ENCODE measurements at regions not wholly inside any gene's neighbourhood (a gene's known extent, or its start where the extent isn't known, plus 50 kb on each side); places are given as distances from the start of the nearest gene placed in this dataset.

- ATAC-seq: no peak
- no peak overlapping the region for H3K4me3 Mint-ChIP-seq
- DNase-seq (ENCODE audit: low spot score in 2 of 2): no peak
- H3K27ac Mint-ChIP-seq: no peak overlapping the region
- H3K36me3 Mint-ChIP-seq: no peaks in the 10 kb centered on the region
- H3K4me1 Mint-ChIP-seq: peaks cover 8% of the 10 kb centered on the region
- no peaks in the 10 kb centered on the region for H3K9me3 Mint-ChIP-seq
Measured at GRCh38 chr15:87760547-87761314, 495.8 kb downstream of the NTRK3 start.

DNA sequence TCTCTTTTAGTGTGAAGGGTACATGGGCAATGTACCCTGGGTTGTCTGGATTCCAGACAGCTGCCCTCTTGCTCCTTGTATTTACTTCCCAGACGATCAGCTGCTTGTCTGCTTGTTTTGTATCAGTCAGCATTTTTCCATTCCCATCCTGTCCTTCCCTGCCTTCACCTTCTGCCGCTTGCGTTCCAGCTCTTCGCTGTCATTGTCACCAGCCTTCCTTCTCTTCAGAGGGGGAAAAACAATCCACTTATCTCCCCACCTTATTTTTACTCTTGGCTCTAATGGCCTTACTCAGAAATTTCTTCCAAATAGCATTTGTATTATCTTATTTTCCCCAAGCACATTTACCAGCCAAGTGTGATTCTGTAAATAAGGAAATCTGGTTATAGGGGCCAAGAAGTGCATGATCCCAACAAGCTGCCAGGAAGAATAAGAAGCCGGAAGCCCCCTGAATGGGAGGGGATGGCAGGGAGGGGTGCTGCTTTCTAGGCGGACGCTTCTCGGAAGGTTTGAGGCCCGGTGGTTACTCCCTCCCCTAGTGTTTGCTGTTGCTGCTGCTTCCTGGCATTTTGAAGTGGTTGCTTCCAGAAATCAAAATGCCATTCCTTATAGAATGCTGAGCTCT is 497.6 kb downstream of the NTRK3 start:
- Mint-ChIP-seq H3K9me3 (no peaks in the 10 kb centered on the region), H3K4me3 (no peak overlapping the region), H3K4me1 (peaks cover 8% of the 10 kb centered on the region), H3K27ac (no peak overlapping the region), H3K36me3 (no peaks in the 10 kb centered on the region)
- ATAC-seq (no peak), DNase-seq (ENCODE audit: low spot score in 2 of 2) (no peak)

DNA sequence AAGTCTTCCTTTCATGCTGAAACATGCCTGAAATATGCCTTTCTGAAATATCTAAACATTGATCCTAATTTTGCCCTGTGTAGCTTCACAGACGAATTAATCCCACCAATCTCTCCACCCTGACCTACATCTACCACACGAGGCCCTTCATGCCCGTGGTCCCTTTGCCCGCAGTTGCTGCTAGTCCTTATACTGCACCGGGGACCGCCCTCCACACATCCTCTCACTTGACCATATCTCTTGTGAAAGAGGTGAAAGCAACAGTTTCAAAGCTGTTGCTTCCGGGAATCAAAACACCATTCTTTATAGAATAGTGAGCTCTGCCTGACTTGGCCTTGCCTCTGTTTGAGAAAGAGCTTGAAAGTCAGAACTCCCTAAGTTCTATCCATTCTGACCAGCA is 499.5 kb downstream of the NTRK3 start:
- no peak overlapping the region for H3K4me3 Mint-ChIP-seq
- ATAC-seq: no peak
- no peaks in the 10 kb centered on the region for H3K9me3 Mint-ChIP-seq
- no peaks in the 10 kb centered on the region for H3K36me3 Mint-ChIP-seq
- H3K4me1 Mint-ChIP-seq: peaks cover 4% of the 10 kb centered on the region
- no peak for DNase-seq (ENCODE audit: low spot score in 2 of 2)
- H3K27ac Mint-ChIP-seq: no peak overlapping the region

- Mint-ChIP-seq H3K4me1 (no peaks in the 10 kb centered on the region), H3K4me3 (no peak overlapping the region), H3K36me3 (no peaks in the 10 kb centered on the region), H3K27ac (no peak overlapping the region), H3K9me3 (no peaks in the 10 kb centered on the region)
- no peak for DNase-seq (ENCODE audit: low spot score in 2 of 2)
- ATAC-seq: no peak
Measured at GRCh38 chr15:87756072-87756471, 500.5 kb downstream of the NTRK3 start.

- Mint-ChIP-seq H3K27ac (no peak overlapping the region), H3K36me3 (no peaks in the 10 kb centered on the region), H3K9me3 (no peaks in the 10 kb centered on the region), H3K4me3 (no peak overlapping the region), H3K4me1 (no peaks in the 10 kb centered on the region)
- ATAC-seq (no peak), DNase-seq (ENCODE audit: low spot score in 2 of 2) (no peak)
Measured at GRCh38 chr15:87755226-87755625, 501.3 kb downstream of the NTRK3 start.

DNA sequence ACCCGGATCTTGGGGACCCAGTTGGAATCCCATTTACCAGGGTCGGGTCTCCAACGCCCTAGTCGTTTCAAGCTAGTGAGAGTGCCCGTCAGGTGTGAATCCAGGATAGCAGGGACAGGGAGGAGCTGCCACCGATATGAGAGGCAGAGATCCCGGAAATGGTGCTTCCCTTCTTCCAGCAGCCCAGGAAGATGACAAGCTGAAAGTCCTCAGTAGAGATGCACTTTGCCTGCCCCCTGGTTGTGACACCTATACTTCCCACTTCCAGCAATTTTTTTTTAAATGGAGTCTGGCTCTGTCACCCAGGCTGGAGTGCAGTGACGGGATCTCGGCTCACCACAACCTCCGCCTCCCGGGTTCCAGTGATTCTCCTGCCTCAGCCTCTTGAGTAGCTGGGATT is 503.0 kb downstream of the NTRK3 start:
- no peaks in the 10 kb centered on the region for H3K9me3 Mint-ChIP-seq
- no peaks in the 10 kb centered on the region for H3K4me1 Mint-ChIP-seq
- H3K4me3 Mint-ChIP-seq: no peak overlapping the region
- no peak overlapping the region for H3K27ac Mint-ChIP-seq
- ATAC-seq (no peak), DNase-seq (ENCODE audit: low spot score in 2 of 2) (no peak)
- H3K36me3 Mint-ChIP-seq: no peaks in the 10 kb centered on the region

DNA sequence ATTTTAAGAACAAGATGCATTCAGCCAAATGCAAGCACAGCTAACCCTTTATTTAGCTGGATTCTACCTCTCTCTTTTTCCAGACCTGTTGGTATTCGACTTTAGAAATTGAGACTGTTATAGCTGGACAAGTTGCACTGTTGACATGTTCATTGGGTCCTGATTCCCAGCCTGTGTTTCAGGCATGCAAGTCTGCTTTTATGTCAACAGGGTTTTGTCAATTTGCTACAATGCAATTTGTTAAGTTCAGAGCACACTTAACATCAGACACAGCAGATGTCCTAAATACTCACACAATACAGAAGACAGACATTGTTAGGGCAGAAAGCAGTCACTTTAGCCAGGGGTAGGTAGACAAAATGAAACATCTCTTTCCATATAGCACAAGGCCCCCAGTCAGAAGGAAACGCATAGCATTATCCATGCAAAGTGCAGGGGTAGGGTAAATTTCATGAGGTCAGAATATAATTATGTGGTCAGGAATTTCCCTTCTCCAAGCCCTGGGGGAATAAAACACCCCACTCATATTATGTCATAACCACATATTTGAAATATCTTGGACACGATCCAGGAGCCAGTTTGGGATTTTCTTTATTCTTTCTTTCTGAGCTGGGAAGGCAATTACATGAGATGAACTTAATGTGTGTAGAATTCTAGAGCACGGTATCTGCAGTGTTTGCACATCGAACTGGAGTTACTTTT is 504.1 kb downstream of the NTRK3 start:
- ATAC-seq (no peak), DNase-seq (ENCODE audit: low spot score in 2 of 2) (no peak)
- Mint-ChIP-seq H3K4me1 (no peaks in the 10 kb centered on the region), H3K27ac (no peak overlapping the region), H3K4me3 (no peak overlapping the region), H3K9me3 (no peaks in the 10 kb centered on the region), H3K36me3 (no peaks in the 10 kb centered on the region)

DNA sequence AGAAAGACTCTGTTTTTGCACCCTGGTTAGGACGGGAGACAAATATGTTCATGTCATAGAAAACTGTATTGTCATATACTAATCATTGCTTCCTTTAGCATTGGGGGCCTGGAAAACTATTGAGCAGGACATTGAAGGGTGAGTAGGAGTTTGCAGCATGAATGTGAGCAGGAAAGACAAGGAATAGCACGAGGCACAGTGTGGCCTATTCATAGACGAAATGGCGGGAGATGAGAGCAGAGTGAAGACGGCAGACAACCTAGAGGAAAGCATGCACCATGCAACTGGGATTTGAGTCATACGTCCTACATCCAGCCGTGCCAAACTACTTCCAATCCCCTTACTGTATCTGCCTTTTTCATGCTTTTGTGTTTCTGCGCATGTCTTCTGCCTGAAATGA is 508.1 kb downstream of the NTRK3 start:
- Mint-ChIP-seq H3K4me3 (no peak overlapping the region), H3K4me1 (no peaks in the 10 kb centered on the region), H3K27ac (no peak overlapping the region), H3K9me3 (no peaks in the 10 kb centered on the region), H3K36me3 (no peaks in the 10 kb centered on the region)
- DNase-seq (ENCODE audit: low spot score in 2 of 2): no peak
- no peak for ATAC-seq

- no peak overlapping the region for H3K27ac Mint-ChIP-seq
- no peaks in the 10 kb centered on the region for H3K4me1 Mint-ChIP-seq
- no peak for DNase-seq (ENCODE audit: low spot score in 2 of 2)
- no peak for ATAC-seq
- no peaks in the 10 kb centered on the region for H3K9me3 Mint-ChIP-seq
- H3K36me3 Mint-ChIP-seq: no peaks in the 10 kb centered on the region
- no peak overlapping the region for H3K4me3 Mint-ChIP-seq
Measured at GRCh38 chr15:87747087-87747486, 509.5 kb downstream of the NTRK3 start.

DNA sequence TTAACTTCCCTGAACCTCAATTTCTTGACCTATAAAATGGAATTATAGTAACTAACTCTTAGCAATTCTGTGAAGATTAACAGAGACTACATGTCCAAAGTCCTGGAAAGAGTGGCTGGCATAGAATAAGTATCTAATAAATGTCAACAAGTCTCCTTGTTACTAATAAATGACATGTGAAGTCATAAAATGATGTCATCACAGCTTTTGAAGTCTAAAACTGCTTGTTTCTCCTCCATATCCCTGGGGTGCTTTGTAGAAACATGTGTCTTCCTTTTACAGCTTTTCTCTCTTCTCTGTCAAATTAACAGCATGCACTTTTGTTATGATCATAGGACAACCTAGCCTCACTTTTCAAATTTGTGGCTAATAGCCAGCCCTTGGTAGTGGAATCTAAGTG is 510.2 kb downstream of the NTRK3 start:
- H3K27ac Mint-ChIP-seq: no peak overlapping the region
- H3K9me3 Mint-ChIP-seq: no peaks in the 10 kb centered on the region
- no peaks in the 10 kb centered on the region for H3K4me1 Mint-ChIP-seq
- H3K36me3 Mint-ChIP-seq: no peaks in the 10 kb centered on the region
- ATAC-seq (no peak), DNase-seq (ENCODE audit: low spot score in 2 of 2) (no peak)
- no peak overlapping the region for H3K4me3 Mint-ChIP-seq

DNA sequence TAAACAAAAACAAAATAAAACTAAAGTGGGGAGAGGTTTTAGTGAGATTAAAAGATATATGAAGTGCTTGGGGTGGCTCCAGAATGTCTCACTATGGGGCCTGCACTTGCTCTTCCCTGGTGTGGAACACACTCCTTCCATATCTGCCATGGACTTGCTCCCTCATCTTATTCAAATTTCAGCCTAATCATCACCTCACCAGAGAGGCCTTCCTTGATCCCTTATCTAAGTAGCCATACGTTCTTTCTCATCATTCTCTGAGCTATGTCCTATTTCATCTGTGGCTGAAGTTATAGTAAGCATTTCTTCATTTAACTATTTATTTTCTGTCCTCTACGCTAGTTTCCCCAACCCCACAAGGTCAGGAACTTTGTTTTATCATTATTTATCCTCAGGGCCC is 511.7 kb downstream of the NTRK3 start:
- Mint-ChIP-seq H3K36me3 (no peaks in the 10 kb centered on the region), H3K27ac (no peak overlapping the region), H3K9me3 (no peaks in the 10 kb centered on the region), H3K4me3 (no peak overlapping the region), H3K4me1 (no peaks in the 10 kb centered on the region)
- ATAC-seq: no peak
- no peak for DNase-seq (ENCODE audit: low spot score in 2 of 2)

- Mint-ChIP-seq H3K9me3 (no peaks in the 10 kb centered on the region), H3K4me1 (no peaks in the 10 kb centered on the region), H3K36me3 (no peaks in the 10 kb centered on the region), H3K4me3 (no peak overlapping the region), H3K27ac (no peak overlapping the region)
- no peak for DNase-seq (ENCODE audit: low spot score in 2 of 2)
- ATAC-seq: no peak
Measured at GRCh38 chr15:87743562-87743961, 513.0 kb downstream of the NTRK3 start.

- no peaks in the 10 kb centered on the region for H3K4me1 Mint-ChIP-seq
- no peak overlapping the region for H3K27ac Mint-ChIP-seq
- no peak for ATAC-seq
- no peaks in the 10 kb centered on the region for H3K36me3 Mint-ChIP-seq
- no peak for DNase-seq (ENCODE audit: low spot score in 2 of 2)
- H3K9me3 Mint-ChIP-seq: no peaks in the 10 kb centered on the region
- H3K4me3 Mint-ChIP-seq: no peak overlapping the region
Measured at GRCh38 chr15:87741350-87741749, 515.2 kb downstream of the NTRK3 start.

DNA sequence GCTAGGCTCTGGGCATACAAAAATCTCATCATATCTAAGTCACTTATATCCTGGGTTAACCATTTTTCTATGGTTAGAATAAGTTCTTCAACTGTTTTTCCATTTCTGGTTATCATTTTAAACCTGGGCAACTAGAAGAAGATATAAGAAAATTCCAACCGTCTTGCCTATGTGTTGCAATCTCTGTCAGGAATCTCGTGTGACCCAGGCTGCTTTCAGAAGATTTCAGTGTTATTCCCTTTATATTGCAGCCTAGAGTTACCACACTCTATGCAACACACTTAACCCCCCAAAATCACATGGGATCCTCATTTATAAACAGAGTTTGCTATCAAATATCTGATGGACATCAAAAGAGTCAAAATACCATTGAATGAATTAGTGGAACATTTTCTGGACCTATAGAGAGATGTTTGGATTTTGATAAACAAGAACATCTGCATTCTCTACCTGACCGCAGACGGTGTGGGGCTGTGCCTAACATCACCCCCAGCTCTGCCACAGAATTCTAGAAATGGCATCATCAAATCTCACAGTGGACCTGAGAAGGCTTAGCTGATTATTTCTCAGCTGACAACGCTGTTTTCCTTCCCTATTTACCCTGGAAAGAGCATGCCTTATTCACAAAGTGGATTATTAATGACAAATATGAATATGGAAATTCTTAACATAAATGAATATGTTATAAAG is 515.7 kb downstream of the NTRK3 start:
- ATAC-seq (no peak), DNase-seq (ENCODE audit: low spot score in 2 of 2) (no peak)
- H3K27ac Mint-ChIP-seq: no peak overlapping the region

GRCh38 chr15:87739866-87740265 is 516.7 kb downstream of the NTRK3 start:
- no peak overlapping the region for H3K4me3 Mint-ChIP-seq
- H3K36me3 Mint-ChIP-seq: no peaks in the 10 kb centered on the region
- no peak overlapping the region for H3K27ac Mint-ChIP-seq
- H3K9me3 Mint-ChIP-seq: peaks cover under 1% of the 10 kb centered on the region
- no peaks in the 10 kb centered on the region for H3K4me1 Mint-ChIP-seq
- ATAC-seq: no peak
- no peak for DNase-seq (ENCODE audit: low spot score in 2 of 2)

More for the DNA sequence above, 515.7 kb downstream of the NTRK3 start:
- H3K4me3 Mint-ChIP-seq: no peak overlapping the region
- H3K36me3 Mint-ChIP-seq: no peaks in the 10 kb centered on the region
- H3K4me1 Mint-ChIP-seq: no peaks in the 10 kb centered on the region
- H3K9me3 Mint-ChIP-seq: no peaks in the 10 kb centered on the region
